NB4 (cell line): ENCODE measurements at regions not wholly inside any gene's neighbourhood (a gene's known extent, or its start where the extent isn't known, plus 50 kb on each side); places are given as distances from the start of the nearest gene placed in this dataset.

Experiments used
- POLR2A ChIP-seq: IDR thresholded peaks from 2 replicates; pipeline ENCODE4 v1.6.1; 2011; ENCODE audit warnings: mild to moderate bottlenecking; ENCODE audit not compliant: insufficient read length; ENCODE audit errors: extremely low read depth
- TF ChIP-seq, protein P1 (sequence below): IDR thresholded peaks from one replicate; pipeline ENCODE4 v1.5.1; 2012; ENCODE audit warnings: low read depth, low read length

DNA sequence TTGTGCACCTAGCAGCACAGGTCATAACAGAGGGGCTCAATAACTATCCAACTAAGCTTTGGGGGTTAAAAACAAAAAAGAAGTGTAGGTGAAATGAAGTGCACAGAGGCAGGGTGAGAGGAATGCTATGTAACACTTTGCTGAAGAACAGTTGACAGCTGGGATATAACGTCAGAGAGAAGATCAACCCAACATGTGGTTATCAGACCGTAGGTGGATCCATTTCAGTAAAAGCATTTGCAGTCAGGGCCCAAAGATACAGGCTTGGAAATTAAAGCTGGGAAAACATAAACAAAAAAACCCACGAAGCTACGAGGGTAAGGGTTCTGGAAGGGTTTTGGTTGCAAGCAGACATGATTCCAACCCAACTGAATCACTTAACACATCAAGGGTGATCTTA is 377.5 kb upstream of the NR2F2 start:
- TF ChIP-seq, protein P1, sequence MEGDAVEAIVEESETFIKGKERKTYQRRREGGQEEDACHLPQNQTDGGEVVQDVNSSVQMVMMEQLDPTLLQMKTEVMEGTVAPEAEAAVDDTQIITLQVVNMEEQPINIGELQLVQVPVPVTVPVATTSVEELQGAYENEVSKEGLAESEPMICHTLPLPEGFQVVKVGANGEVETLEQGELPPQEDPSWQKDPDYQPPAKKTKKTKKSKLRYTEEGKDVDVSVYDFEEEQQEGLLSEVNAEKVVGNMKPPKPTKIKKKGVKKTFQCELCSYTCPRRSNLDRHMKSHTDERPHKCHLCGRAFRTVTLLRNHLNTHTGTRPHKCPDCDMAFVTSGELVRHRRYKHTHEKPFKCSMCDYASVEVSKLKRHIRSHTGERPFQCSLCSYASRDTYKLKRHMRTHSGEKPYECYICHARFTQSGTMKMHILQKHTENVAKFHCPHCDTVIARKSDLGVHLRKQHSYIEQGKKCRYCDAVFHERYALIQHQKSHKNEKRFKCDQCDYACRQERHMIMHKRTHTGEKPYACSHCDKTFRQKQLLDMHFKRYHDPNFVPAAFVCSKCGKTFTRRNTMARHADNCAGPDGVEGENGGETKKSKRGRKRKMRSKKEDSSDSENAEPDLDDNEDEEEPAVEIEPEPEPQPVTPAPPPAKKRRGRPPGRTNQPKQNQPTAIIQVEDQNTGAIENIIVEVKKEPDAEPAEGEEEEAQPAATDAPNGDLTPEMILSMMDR = no peak
- TF ChIP-seq POLR2A = no peak
